Endothelial cell of umbilical vein (primary cell): ENCODE measurements at regions not wholly inside any gene's neighbourhood (a gene's known extent, or its start where the extent isn't known, plus 50 kb on each side); places are given as distances from the start of the nearest gene placed in this dataset.

Source experiments
- JUN ChIP-seq: IDR thresholded peaks from 2 replicates; pipeline ENCODE4 v1.6.1; 2011; ENCODE audit warnings: borderline replicate concordance, low read depth; ENCODE audit not compliant: insufficient read length, insufficient read depth
- POLR2A ChIP-seq: IDR thresholded peaks from 2 replicates; pipeline ENCODE4 v1.6.1; 2012; ENCODE audit warnings: low read depth, mild to moderate bottlenecking, control low read depth, low read length
- TF ChIP-seq, protein P1 (sequence below), 2 donors: IDR thresholded peaks; 1 replicate in 1 of 2; 2 replicates in 1 of 2; pipeline ENCODE4 v1.5.1; 2011; ENCODE audit warnings: low read length in 2 of 2, mild to moderate bottlenecking in 2 of 2, moderate library complexity in 2 of 2, control low read depth in 1 of 2, inconsistent platforms in 1 of 2, low read depth in 1 of 2; ENCODE audit not compliant: insufficient read depth in 1 of 2; ENCODE audit errors: extremely low read depth in 1 of 2

DNA sequence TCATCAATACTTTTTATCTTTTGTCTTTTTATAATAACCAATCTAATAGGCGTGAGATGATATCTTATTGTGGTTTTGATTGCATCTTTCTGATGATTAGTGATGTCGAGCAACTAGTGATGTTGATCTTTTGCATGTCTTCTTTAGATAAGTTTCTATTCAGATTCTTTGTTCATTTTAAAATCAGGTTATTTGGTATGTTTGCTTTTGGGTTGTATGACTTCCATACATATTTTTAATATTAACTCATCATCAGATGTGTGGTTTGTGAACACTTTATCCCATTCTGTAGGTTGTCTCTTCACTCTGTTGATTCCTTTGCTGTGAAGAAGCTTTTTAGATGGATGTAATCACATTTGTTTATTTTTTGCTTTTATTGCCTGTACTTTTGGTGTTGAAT, 295.8 kb downstream of the BCKDHB start:
- TF ChIP-seq POLR2A, result no peak
- TF ChIP-seq, protein P1, sequence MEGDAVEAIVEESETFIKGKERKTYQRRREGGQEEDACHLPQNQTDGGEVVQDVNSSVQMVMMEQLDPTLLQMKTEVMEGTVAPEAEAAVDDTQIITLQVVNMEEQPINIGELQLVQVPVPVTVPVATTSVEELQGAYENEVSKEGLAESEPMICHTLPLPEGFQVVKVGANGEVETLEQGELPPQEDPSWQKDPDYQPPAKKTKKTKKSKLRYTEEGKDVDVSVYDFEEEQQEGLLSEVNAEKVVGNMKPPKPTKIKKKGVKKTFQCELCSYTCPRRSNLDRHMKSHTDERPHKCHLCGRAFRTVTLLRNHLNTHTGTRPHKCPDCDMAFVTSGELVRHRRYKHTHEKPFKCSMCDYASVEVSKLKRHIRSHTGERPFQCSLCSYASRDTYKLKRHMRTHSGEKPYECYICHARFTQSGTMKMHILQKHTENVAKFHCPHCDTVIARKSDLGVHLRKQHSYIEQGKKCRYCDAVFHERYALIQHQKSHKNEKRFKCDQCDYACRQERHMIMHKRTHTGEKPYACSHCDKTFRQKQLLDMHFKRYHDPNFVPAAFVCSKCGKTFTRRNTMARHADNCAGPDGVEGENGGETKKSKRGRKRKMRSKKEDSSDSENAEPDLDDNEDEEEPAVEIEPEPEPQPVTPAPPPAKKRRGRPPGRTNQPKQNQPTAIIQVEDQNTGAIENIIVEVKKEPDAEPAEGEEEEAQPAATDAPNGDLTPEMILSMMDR (IDR thresholded peaks at IDR 0.05; ENCODE audit: extremely low read depth in 1 of 2, insufficient read depth in 1 of 2, low read depth in 1 of 2, low read length in 2 of 2), result no peak
- TF ChIP-seq JUN, result no peak
